ENCODE measurements at regions not wholly inside any gene's neighbourhood (a gene's known extent, or its start where the extent isn't known, plus 50 kb on each side); places are given as distances from the start of the nearest gene placed in this dataset.

GRCh38 chr9:12916042-12916441 lies 141.2 kb downstream of the LURAP1L start:
- ChIA-PET POLR2A (ENCODE audit: low non-redundant PET) (no interaction called here), CTCF (no interaction called here)
- no peaks in the 10 kb centered on the region for H3K27me3 ChIP-seq (replicated peaks; ENCODE audit: insufficient read depth, low read depth, low read length, poor library complexity)
- no peaks in the 10 kb centered on the region for H3K9me3 ChIP-seq (ENCODE audit: low read depth, low read length, poor library complexity, severe bottlenecking)
- H3K4me1 ChIP-seq (ENCODE audit: insufficient read depth, low read length, poor library complexity, severe bottlenecking), result no peaks in the 10 kb centered on the region
- no peaks in the 10 kb centered on the region for H3K36me3 ChIP-seq (ENCODE audit: insufficient read depth, low read length, poor library complexity, severe bottlenecking)
- no TSS peak for BruUV-seq (replicated peaks)
- H3K4me3 ChIP-seq (ENCODE audit: low read depth, low read length, poor library complexity, severe bottlenecking), result no peak overlapping the region
- H3K27ac ChIP-seq (ENCODE audit: low read depth, low read length, poor library complexity, severe bottlenecking), result no peak overlapping the region
- TF ChIP-seq CTCF (conservative IDR thresholded peaks at IDR 0.05; ENCODE audit: low read depth, low read length), result no peak
- no peak for TF ChIP-seq EZH2 (IDR thresholded peaks at IDR 0.05; ENCODE audit: borderline replicate concordance, low read depth, low read length, poor library complexity, severe bottlenecking)
- intact Hi-C loops (cut with micrococcal nuclease; ENCODE audit: unreplicated experiment), result no loop called here
- no peak for DNase-seq (ENCODE audit: low spot score)

- DNase-seq (ENCODE audit: low spot score), result no peak
- no peak overlapping the region for H3K27ac ChIP-seq (ENCODE audit: low read depth, low read length, poor library complexity, severe bottlenecking)
- BruUV-seq (replicated peaks), result no TSS peak
- POLR2A ChIA-PET (ENCODE audit: low non-redundant PET), result no interaction called here
- intact Hi-C loops (cut with micrococcal nuclease; ENCODE audit: unreplicated experiment), result no loop called here
- H3K27me3 ChIP-seq (replicated peaks; ENCODE audit: insufficient read depth, low read depth, low read length, poor library complexity), result no peaks in the 10 kb centered on the region
- no peaks in the 10 kb centered on the region for H3K36me3 ChIP-seq (ENCODE audit: insufficient read depth, low read length, poor library complexity, severe bottlenecking)
- CTCF ChIA-PET, result no interaction called here
- H3K9me3 ChIP-seq (ENCODE audit: low read depth, low read length, poor library complexity, severe bottlenecking), result no peaks in the 10 kb centered on the region
- no peak for TF ChIP-seq EZH2 (IDR thresholded peaks at IDR 0.05; ENCODE audit: borderline replicate concordance, low read depth, low read length, poor library complexity, severe bottlenecking)
- TF ChIP-seq CTCF (conservative IDR thresholded peaks at IDR 0.05; ENCODE audit: low read depth, low read length), result no peak
- no peaks in the 10 kb centered on the region for H3K4me1 ChIP-seq (ENCODE audit: insufficient read depth, low read length, poor library complexity, severe bottlenecking)
- no peak overlapping the region for H3K4me3 ChIP-seq (ENCODE audit: low read depth, low read length, poor library complexity, severe bottlenecking)
Observed at GRCh38 chr9:12920437-12920836, 145.6 kb downstream of the LURAP1L start.

GRCh38 chr9:12921621-12922020 lies 146.8 kb downstream of the LURAP1L start:
- ChIA-PET POLR2A (ENCODE audit: low non-redundant PET) (no interaction called here), CTCF (no interaction called here)
- H3K9me3 ChIP-seq (ENCODE audit: low read depth, low read length, poor library complexity, severe bottlenecking), result no peaks in the 10 kb centered on the region
- no TSS peak for BruUV-seq (replicated peaks)
- TF ChIP-seq EZH2 (IDR thresholded peaks at IDR 0.05; ENCODE audit: borderline replicate concordance, low read depth, low read length, poor library complexity, severe bottlenecking) (no peak), CTCF (conservative IDR thresholded peaks at IDR 0.05; ENCODE audit: low read depth, low read length) (no peak)
- no peaks in the 10 kb centered on the region for H3K36me3 ChIP-seq (ENCODE audit: insufficient read depth, low read length, poor library complexity, severe bottlenecking)
- no peaks in the 10 kb centered on the region for H3K4me1 ChIP-seq (ENCODE audit: insufficient read depth, low read length, poor library complexity, severe bottlenecking)
- no peak for DNase-seq (ENCODE audit: low spot score)
- no peak overlapping the region for H3K4me3 ChIP-seq (ENCODE audit: low read depth, low read length, poor library complexity, severe bottlenecking)
- no peak overlapping the region for H3K27ac ChIP-seq (ENCODE audit: low read depth, low read length, poor library complexity, severe bottlenecking)
- no peaks in the 10 kb centered on the region for H3K27me3 ChIP-seq (replicated peaks; ENCODE audit: insufficient read depth, low read depth, low read length, poor library complexity)
- intact Hi-C loops (cut with micrococcal nuclease; ENCODE audit: unreplicated experiment), result no loop called here

All from A673 (cell line).